ENCODE measurements at regions not wholly inside any gene's neighbourhood (a gene's known extent, or its start where the extent isn't known, plus 50 kb on each side); places are given as distances from the start of the nearest gene placed in this dataset.

GRCh38 chr7:13091974-13092707, 404.7 kb downstream of the ARL4A start:
- Histone ChIP-seq H3K27ac (ENCODE audit: low read depth in 1 of 2, low read length in 2 of 2) (no peak overlapping the region), H3K4me1 (ENCODE audit: control insufficient read depth in 4 of 4, insufficient read depth in 4 of 4, low read length in 3 of 4) (peaks cover 0 to 24% (median 20%) of the 10 kb centered on the region in 4 donors), H3K9me3 (ENCODE audit: control insufficient read depth in 4 of 4, low read length in 3 of 4) (peaks cover 0 to 2% (median 0%) of the 10 kb centered on the region in 4 donors), H3K27me3 (ENCODE audit: control insufficient read depth in 4 of 4, insufficient read depth in 4 of 4, low read length in 3 of 4) (no peaks in the 10 kb centered on the region), H3K9ac (ENCODE audit: low read depth in 1 of 2, low read length in 2 of 2) (no peak overlapping the region), H3K36me3 (ENCODE audit: control insufficient read depth in 4 of 4, insufficient read depth in 3 of 4, low read depth in 1 of 4, low read length in 3 of 4) (no peaks in the 10 kb centered on the region), H3K4me3 (ENCODE audit: low read depth in 1 of 3, low read length in 3 of 3) (no peak overlapping the region)
- 50% methylated on average over 4 of the region's 4 CpGs for WGBS
- TF ChIP-seq HNF4G (IDR thresholded peaks at IDR 0.05) (no peak), FOXA1 (IDR thresholded peaks at IDR 0.05) (no peak), RAD21 (IDR thresholded peaks at IDR 0.05) (no peak)
- DNase-seq (ENCODE audit: low spot score) = no peak

- no peak for DNase-seq (ENCODE audit: low spot score)
- no peak overlapping the region for H3K9ac ChIP-seq (ENCODE audit: low read depth in 1 of 2, low read length in 2 of 2)
- 47% methylated on average over 2 of the region's 2 CpGs for WGBS
- no peak overlapping the region for H3K27ac ChIP-seq (ENCODE audit: low read depth in 1 of 2, low read length in 2 of 2)
- no peaks in the 10 kb centered on the region for H3K27me3 ChIP-seq (ENCODE audit: control insufficient read depth in 4 of 4, insufficient read depth in 4 of 4, low read length in 3 of 4)
- peaks cover 0 to 24% (median 21%) of the 10 kb centered on the region in 4 donors for H3K4me1 ChIP-seq (ENCODE audit: control insufficient read depth in 4 of 4, insufficient read depth in 4 of 4, low read length in 3 of 4)
- no peak overlapping the region for H3K4me3 ChIP-seq (ENCODE audit: low read depth in 1 of 3, low read length in 3 of 3)
- TF ChIP-seq HNF4G (IDR thresholded peaks at IDR 0.05) (no peak), RXRA (IDR thresholded peaks at IDR 0.05) (no peak), SP1 (IDR thresholded peaks at IDR 0.05) (no peak), REST (IDR thresholded peaks at IDR 0.05) (no peak), JUND (IDR thresholded peaks at IDR 0.05) (no peak), FOXA2 (IDR thresholded peaks at IDR 0.05) (no peak), RAD21 (IDR thresholded peaks at IDR 0.05) (no peak), FOXA1 (IDR thresholded peaks at IDR 0.05) (no peak), NR2F2 (IDR thresholded peaks at IDR 0.05) (no peak), ZBTB33 (IDR thresholded peaks at IDR 0.05) (no peak), TAF1 (conservative IDR thresholded peaks at IDR 0.05) (no peak), HNF4A (conservative IDR thresholded peaks at IDR 0.05) (no peak), EGR1 (IDR thresholded peaks at IDR 0.05; ENCODE audit: low read depth in 2 of 2) (no peak), YY1 (IDR thresholded peaks at IDR 0.05) (no peak)
- TF ChIP-seq, protein P1, sequence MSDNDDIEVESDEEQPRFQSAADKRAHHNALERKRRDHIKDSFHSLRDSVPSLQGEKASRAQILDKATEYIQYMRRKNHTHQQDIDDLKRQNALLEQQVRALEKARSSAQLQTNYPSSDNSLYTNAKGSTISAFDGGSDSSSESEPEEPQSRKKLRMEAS (IDR thresholded peaks at IDR 0.05) = no peak
- TF ChIP-seq, protein P2, sequence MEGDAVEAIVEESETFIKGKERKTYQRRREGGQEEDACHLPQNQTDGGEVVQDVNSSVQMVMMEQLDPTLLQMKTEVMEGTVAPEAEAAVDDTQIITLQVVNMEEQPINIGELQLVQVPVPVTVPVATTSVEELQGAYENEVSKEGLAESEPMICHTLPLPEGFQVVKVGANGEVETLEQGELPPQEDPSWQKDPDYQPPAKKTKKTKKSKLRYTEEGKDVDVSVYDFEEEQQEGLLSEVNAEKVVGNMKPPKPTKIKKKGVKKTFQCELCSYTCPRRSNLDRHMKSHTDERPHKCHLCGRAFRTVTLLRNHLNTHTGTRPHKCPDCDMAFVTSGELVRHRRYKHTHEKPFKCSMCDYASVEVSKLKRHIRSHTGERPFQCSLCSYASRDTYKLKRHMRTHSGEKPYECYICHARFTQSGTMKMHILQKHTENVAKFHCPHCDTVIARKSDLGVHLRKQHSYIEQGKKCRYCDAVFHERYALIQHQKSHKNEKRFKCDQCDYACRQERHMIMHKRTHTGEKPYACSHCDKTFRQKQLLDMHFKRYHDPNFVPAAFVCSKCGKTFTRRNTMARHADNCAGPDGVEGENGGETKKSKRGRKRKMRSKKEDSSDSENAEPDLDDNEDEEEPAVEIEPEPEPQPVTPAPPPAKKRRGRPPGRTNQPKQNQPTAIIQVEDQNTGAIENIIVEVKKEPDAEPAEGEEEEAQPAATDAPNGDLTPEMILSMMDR (IDR thresholded peaks at IDR 0.05; ENCODE audit: low read depth, low read length, missing input control) = no peak
- TF ChIP-seq, protein P3, sequence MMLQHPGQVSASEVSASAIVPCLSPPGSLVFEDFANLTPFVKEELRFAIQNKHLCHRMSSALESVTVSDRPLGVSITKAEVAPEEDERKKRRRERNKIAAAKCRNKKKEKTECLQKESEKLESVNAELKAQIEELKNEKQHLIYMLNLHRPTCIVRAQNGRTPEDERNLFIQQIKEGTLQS (IDR thresholded peaks at IDR 0.05) = no peak
- H3K9me3 ChIP-seq (ENCODE audit: control insufficient read depth in 4 of 4, low read length in 3 of 4) = peaks cover 0 to 2% (median 0%) of the 10 kb centered on the region in 4 donors
- no peaks in the 10 kb centered on the region for H3K36me3 ChIP-seq (ENCODE audit: control insufficient read depth in 4 of 4, insufficient read depth in 3 of 4, low read depth in 1 of 4, low read length in 3 of 4)
Observed at GRCh38 chr7:13092708-13093005, 405.2 kb downstream of the ARL4A start.

All from liver (tissue), 8 donors.